ENCODE measurements at regions not wholly inside any gene's neighbourhood (a gene's known extent, or its start where the extent isn't known, plus 50 kb on each side); places are given as distances from the start of the nearest gene placed in this dataset.

DNA sequence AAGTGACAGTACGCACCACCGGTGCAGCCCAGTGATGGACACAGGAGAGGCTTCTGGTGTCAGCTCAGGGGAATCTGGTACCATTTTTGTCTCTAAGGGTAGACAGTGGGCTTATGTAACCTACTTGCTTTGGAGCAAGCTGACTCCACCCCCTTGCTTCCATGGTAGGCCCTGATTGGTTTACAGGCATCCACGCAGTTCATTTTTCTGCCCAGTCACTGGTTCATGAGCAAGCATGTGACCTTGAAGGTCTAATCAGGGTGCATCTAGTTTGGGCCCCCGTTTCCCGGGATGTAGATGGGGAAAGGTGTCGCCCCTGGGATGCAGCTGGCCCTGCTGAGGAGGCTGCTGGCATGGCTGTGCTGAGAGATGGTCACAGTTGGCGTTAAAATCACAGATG, 244.8 kb upstream of the KCNG1 start:
- WGBS, 2 experiments (ENCODE audit: insufficient coverage in 2 of 2): 89 to 100% methylated on average over 4 to 6 of the region's 7 CpGs

DNA sequence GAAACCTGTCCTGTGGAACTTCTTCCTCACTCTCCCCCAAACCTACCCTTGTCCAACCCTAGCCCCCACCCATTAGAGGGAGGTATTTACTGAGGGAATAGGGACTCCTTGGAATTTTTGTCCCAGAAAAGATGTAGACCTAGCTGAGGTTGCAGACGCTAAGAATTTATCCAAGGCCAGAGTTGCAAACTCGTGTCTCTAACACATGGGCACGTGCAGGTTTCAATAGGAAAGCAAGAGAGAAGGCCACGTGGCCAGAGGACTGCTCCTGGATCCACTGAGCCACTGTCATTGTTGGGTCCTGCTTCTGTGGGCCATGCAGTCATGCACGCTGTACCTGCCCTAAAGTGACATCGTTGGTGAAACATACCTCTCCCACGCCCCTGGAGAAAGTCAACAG, 243.4 kb upstream of the KCNG1 start:
- Histone ChIP-seq H3K36me3 (ENCODE audit: control insufficient read depth, insufficient read depth, low read length) (no peaks in the 10 kb centered on the region), H3K27ac (ENCODE audit: low read depth, low read length, severe bottlenecking) (no peak overlapping the region), H3K4me3 (ENCODE audit: extremely low read depth, insufficient read depth, low read length, poor library complexity, severe bottlenecking) (no peak overlapping the region), H3K9me3 (ENCODE audit: control insufficient read depth, low read length) (peaks cover 26% of the 10 kb centered on the region), H3K4me1 (ENCODE audit: control insufficient read depth, insufficient read depth, low read length, poor library complexity, severe bottlenecking) (no peaks in the 10 kb centered on the region)
- 87 to 94% methylated on average over 7 of the region's 7 CpGs for WGBS, 2 experiments (ENCODE audit: insufficient coverage in 2 of 2)

More for the DNA sequence above, 244.8 kb upstream of the KCNG1 start:
- Histone ChIP-seq H3K36me3 (ENCODE audit: control insufficient read depth, insufficient read depth, low read length) (no peaks in the 10 kb centered on the region), H3K4me3 (ENCODE audit: extremely low read depth, insufficient read depth, low read length, poor library complexity, severe bottlenecking) (no peak overlapping the region), H3K9me3 (ENCODE audit: control insufficient read depth, low read length) (peaks cover 26% of the 10 kb centered on the region), H3K27ac (ENCODE audit: low read depth, low read length, severe bottlenecking) (no peak overlapping the region), H3K4me1 (ENCODE audit: control insufficient read depth, insufficient read depth, low read length, poor library complexity, severe bottlenecking) (no peaks in the 10 kb centered on the region)

DNA sequence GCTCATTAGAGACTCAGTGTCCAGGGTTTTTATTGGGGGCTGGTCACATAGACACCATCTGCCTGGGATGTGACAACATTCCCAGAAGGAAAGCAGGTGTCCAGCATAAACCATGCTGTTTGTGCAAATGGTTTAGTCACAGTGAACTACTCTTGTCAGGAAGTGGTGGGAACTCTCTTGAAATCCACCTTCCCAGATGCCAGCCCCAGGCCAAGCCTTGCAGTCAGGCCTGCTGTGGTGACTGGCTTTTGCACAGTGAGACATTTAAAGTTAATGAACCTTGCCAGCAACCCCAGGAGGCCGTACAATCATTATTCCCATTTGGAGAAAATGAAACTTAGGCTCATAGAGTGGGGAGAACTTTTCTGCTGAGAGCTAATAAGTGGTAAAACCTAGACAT, 242.5 kb upstream of the KCNG1 start:
- no CpG with 5 or more reads among the region's 1 CpG for WGBS, 2 experiments (ENCODE audit: insufficient coverage in 2 of 2)
- H3K4me3 ChIP-seq (ENCODE audit: extremely low read depth, insufficient read depth, low read length, poor library complexity, severe bottlenecking): no peak overlapping the region
- peaks cover 26% of the 10 kb centered on the region for H3K9me3 ChIP-seq (ENCODE audit: control insufficient read depth, low read length)
- H3K36me3 ChIP-seq (ENCODE audit: control insufficient read depth, insufficient read depth, low read length): no peaks in the 10 kb centered on the region
- no peaks in the 10 kb centered on the region for H3K4me1 ChIP-seq (ENCODE audit: control insufficient read depth, insufficient read depth, low read length, poor library complexity, severe bottlenecking)
- no peak overlapping the region for H3K27ac ChIP-seq (ENCODE audit: low read depth, low read length, severe bottlenecking)

DNA sequence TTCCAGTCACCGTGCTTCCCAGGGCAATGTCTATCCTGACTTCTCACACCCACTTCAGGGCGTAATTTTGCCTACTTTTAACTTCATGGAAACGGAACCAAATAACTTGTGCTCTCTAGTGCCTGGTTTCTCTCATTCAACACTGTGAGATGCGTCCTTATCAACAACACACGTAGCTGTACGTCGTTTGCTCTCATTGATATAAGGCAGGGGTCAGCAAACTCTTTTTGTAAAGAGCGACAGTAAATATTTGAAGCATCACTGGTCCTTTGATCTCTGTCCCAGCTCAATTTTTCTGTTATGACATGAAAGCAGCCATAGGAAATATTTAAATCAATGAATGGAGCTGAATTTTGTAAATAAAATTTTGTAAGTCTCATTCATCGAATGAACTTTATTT, 239.3 kb upstream of the KCNG1 start:
- Histone ChIP-seq H3K4me3 (ENCODE audit: extremely low read depth, insufficient read depth, low read length, poor library complexity, severe bottlenecking) (no peak overlapping the region), H3K36me3 (ENCODE audit: control insufficient read depth, insufficient read depth, low read length) (no peaks in the 10 kb centered on the region), H3K9me3 (ENCODE audit: control insufficient read depth, low read length) (peaks cover 20% of the 10 kb centered on the region), H3K4me1 (ENCODE audit: control insufficient read depth, insufficient read depth, low read length, poor library complexity, severe bottlenecking) (peaks cover 11% of the 10 kb centered on the region), H3K27ac (ENCODE audit: low read depth, low read length, severe bottlenecking) (no peak overlapping the region)
- WGBS, 2 experiments (ENCODE audit: insufficient coverage in 2 of 2): 90 to 91% methylated on average over 7 to 9 of the region's 9 CpGs

DNA sequence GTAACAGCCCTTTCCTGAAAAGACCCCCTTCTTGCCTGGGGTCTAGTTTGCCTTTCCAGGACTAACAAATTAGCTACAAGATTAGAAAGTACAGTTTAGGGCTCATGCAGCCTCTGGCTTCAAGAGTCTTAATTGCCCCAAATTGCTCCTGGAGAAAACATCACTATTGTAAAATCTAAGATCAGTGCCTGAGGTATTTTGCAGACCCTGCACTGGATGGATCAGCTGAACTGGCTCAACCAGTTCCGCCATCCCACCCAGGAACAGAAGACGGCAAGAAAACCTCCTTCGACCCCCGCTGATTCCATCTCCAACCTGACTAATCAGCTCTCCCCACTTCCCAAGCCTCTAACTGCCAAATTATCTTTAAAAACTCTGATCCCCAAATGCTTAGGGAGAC, 236.5 kb upstream of the KCNG1 start:
- no peak overlapping the region for H3K4me3 ChIP-seq (ENCODE audit: extremely low read depth, insufficient read depth, low read length, poor library complexity, severe bottlenecking)
- H3K36me3 ChIP-seq (ENCODE audit: control insufficient read depth, insufficient read depth, low read length): no peaks in the 10 kb centered on the region
- 86 to 100% methylated on average over 1 to 4 of the region's 4 CpGs for WGBS, 2 experiments (ENCODE audit: insufficient coverage in 2 of 2)
- H3K27ac ChIP-seq (ENCODE audit: low read depth, low read length, severe bottlenecking): peak overlapping the region; percentile 75
- peaks cover 1% of the 10 kb centered on the region for H3K9me3 ChIP-seq (ENCODE audit: control insufficient read depth, low read length)
- H3K4me1 ChIP-seq (ENCODE audit: control insufficient read depth, insufficient read depth, low read length, poor library complexity, severe bottlenecking): peaks cover 11% of the 10 kb centered on the region

DNA sequence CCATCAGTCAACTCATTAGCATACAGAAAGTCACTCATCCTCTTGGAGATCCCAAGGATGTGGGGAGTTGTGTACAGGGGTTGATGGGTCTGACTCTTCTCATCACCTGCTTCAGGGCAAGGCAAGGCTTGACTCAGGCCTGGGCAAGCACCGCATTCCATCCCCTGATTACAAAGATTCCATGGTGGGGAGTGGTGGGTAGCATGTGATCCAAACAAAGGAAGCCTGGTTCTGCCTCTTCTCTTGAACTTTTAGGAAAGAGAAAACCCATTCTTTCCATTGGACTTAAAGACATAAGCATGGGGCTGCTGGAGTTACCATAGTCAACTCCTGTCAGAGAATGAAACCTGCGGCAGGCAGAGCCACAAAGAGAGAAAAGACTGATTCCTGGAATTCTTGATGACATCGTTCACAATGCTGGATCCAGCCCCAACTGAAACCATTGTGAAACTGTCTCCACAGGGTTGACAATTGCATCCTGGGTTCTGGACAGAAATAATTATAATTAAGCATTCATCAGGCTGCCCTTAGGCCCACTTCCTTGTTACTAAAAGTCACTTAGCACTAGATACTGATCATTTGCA, 235.8 kb upstream of the KCNG1 start:
- Histone ChIP-seq H3K27ac (ENCODE audit: low read depth, low read length, severe bottlenecking) (peak overlapping the region; percentile 75), H3K4me3 (ENCODE audit: extremely low read depth, insufficient read depth, low read length, poor library complexity, severe bottlenecking) (no peak overlapping the region), H3K36me3 (ENCODE audit: control insufficient read depth, insufficient read depth, low read length) (no peaks in the 10 kb centered on the region), H3K4me1 (ENCODE audit: control insufficient read depth, insufficient read depth, low read length, poor library complexity, severe bottlenecking) (peaks cover 11% of the 10 kb centered on the region), H3K9me3 (ENCODE audit: control insufficient read depth, low read length) (no peaks in the 10 kb centered on the region)
- 80 to 94% methylated on average over 2 of the region's 3 CpGs for WGBS, 2 experiments (ENCODE audit: insufficient coverage in 2 of 2)

DNA sequence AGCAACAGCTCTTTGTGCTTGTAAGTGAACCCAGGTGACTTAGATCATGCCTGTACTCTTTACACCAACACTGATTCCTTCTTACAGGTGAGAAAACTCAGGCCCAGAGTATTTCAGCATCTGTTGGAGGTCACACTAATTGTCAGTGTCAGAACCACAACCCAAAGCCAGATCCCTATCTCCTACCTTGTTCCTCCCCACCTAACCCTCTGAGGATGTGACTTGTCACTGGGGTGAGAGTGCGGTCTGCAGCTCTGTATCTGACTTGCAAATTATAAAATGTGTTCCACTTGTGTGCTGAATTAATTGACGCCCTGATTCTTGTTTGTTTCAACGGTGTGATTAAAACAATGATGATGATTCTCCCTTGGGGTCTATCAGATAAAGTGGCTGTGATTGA, 232.5 kb upstream of the KCNG1 start:
- WGBS, 2 experiments (ENCODE audit: insufficient coverage in 2 of 2): 92 to 100% methylated on average over 2 to 3 of the region's 3 CpGs
- no peak overlapping the region for H3K4me3 ChIP-seq (ENCODE audit: extremely low read depth, insufficient read depth, low read length, poor library complexity, severe bottlenecking)
- peaks cover 11% of the 10 kb centered on the region for H3K4me1 ChIP-seq (ENCODE audit: control insufficient read depth, insufficient read depth, low read length, poor library complexity, severe bottlenecking)

DNA sequence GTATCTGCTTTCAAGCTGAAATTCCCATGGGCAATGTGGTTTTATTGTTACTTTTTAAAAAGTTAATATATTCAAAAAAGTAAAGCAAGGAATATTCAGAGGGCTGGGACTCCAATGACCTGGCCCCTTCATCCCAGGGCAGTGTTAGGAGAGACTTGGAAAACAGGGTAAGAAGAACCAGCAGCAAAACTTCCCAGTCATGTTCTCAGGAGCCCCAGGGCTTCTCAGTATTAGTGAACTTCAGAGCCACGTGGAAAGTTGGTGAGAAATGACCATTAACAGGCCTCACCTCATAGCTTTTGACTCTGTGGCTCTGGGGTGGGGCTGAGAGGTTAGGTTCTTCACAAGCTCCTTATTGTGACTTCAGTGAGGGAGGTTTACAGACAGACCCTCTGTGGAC, 230.4 kb upstream of the KCNG1 start:
- H3K4me1 ChIP-seq (ENCODE audit: control insufficient read depth, insufficient read depth, low read length, poor library complexity, severe bottlenecking): peaks cover 1% of the 10 kb centered on the region
- no peak overlapping the region for H3K4me3 ChIP-seq (ENCODE audit: extremely low read depth, insufficient read depth, low read length, poor library complexity, severe bottlenecking)
- no peaks in the 10 kb centered on the region for H3K36me3 ChIP-seq (ENCODE audit: control insufficient read depth, insufficient read depth, low read length)
- WGBS, 2 experiments (ENCODE audit: insufficient coverage in 2 of 2): 67% methylated on average over 1 of the region's 1 CpG; no CpG with 5 or more reads in 1 of the 2 experiments
- H3K27ac ChIP-seq (ENCODE audit: low read depth, low read length, severe bottlenecking): no peak overlapping the region
- H3K9me3 ChIP-seq (ENCODE audit: control insufficient read depth, low read length): peaks cover 8% of the 10 kb centered on the region

More for the DNA sequence above, 232.5 kb upstream of the KCNG1 start:
- Histone ChIP-seq H3K27ac (ENCODE audit: low read depth, low read length, severe bottlenecking) (no peak overlapping the region), H3K9me3 (ENCODE audit: control insufficient read depth, low read length) (peaks cover 8% of the 10 kb centered on the region), H3K36me3 (ENCODE audit: control insufficient read depth, insufficient read depth, low read length) (no peaks in the 10 kb centered on the region)

DNA sequence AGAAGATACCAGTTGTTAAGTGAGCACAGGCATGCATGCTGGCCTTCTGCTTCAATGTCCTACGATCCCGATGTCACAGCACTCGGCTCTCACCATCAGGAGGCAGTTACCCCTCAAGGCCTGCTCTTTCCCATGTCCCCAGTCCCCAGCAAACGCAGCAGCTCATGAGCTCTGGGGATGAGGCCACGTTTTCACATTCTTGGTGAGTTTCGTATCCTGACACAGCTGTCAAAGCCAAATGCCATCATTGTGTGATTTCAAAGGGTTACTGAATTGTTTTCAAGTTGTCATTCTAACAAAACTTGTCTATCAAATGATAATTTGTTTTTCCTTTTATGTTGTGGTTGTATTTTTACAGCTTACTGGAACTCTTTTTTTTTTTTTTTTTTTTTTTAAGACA, 226.9 kb upstream of the KCNG1 start:
- Histone ChIP-seq H3K27ac (ENCODE audit: low read depth, low read length, severe bottlenecking) (no peak overlapping the region), H3K36me3 (ENCODE audit: control insufficient read depth, insufficient read depth, low read length) (no peaks in the 10 kb centered on the region), H3K9me3 (ENCODE audit: control insufficient read depth, low read length) (peaks cover 8% of the 10 kb centered on the region), H3K4me3 (ENCODE audit: extremely low read depth, insufficient read depth, low read length, poor library complexity, severe bottlenecking) (no peak overlapping the region), H3K4me1 (ENCODE audit: control insufficient read depth, insufficient read depth, low read length, poor library complexity, severe bottlenecking) (no peaks in the 10 kb centered on the region)
- 76 to 83% methylated on average over 4 to 5 of the region's 6 CpGs for WGBS, 2 experiments (ENCODE audit: insufficient coverage in 2 of 2)

DNA sequence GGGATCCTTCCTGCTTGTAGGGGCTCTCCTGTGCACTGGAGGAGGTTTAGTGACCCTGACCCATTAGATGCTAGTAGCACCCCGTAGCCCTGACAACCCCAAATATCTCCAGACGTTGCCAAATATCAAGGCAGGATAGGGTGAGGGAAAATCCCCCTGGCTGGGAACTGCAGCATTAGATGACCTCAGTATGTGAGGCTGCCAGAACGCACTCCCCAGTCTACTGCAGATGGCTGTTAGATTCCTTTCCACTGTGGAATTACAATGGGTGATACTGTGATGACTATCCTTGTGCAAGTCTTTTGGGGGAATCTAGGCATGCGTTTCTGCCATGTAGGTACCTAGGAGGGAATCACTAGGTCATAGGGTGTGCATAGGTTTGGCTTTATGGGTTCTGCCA, 226.3 kb upstream of the KCNG1 start:
- 67 to 73% methylated on average over 1 to 3 of the region's 4 CpGs for WGBS, 2 experiments (ENCODE audit: insufficient coverage in 2 of 2)
- Histone ChIP-seq H3K9me3 (ENCODE audit: control insufficient read depth, low read length) (peaks cover 8% of the 10 kb centered on the region), H3K4me1 (ENCODE audit: control insufficient read depth, insufficient read depth, low read length, poor library complexity, severe bottlenecking) (no peaks in the 10 kb centered on the region), H3K4me3 (ENCODE audit: extremely low read depth, insufficient read depth, low read length, poor library complexity, severe bottlenecking) (no peak overlapping the region), H3K27ac (ENCODE audit: low read depth, low read length, severe bottlenecking) (no peak overlapping the region), H3K36me3 (ENCODE audit: control insufficient read depth, insufficient read depth, low read length) (no peaks in the 10 kb centered on the region)

DNA sequence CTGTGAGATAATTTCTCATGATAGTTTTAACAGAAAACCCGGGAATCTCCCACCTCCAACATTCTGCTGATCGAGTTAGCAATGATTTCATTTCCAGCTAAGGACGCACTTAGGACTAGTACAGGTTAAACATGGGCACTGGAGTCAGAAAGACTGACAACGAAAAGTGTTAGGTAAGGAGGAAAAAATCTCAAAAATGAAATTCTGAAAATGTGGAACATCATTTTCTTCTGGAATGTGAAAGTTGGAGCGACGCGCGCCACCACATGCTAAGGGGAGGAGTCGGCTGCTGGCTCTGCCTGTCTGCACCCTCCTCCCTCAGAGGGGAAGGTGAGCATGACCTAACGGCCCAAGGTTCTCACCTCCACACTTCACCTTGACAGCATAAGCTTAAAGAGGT, 221.6 kb upstream of the KCNG1 start:
- peaks cover 15% of the 10 kb centered on the region for H3K9me3 ChIP-seq (ENCODE audit: control insufficient read depth, low read length)
- H3K4me1 ChIP-seq (ENCODE audit: control insufficient read depth, insufficient read depth, low read length, poor library complexity, severe bottlenecking): no peaks in the 10 kb centered on the region
- no peak overlapping the region for H3K27ac ChIP-seq (ENCODE audit: low read depth, low read length, severe bottlenecking)
- WGBS, 2 experiments (ENCODE audit: insufficient coverage in 2 of 2): 88 to 96% methylated on average over 2 to 6 of the region's 10 CpGs
- no peaks in the 10 kb centered on the region for H3K36me3 ChIP-seq (ENCODE audit: control insufficient read depth, insufficient read depth, low read length)
- H3K4me3 ChIP-seq (ENCODE audit: extremely low read depth, insufficient read depth, low read length, poor library complexity, severe bottlenecking): no peak overlapping the region
